ENCODE measurements at regions not wholly inside any gene's neighbourhood (a gene's known extent, or its start where the extent isn't known, plus 50 kb on each side); places are given as distances from the start of the nearest gene placed in this dataset.

- peak in 2 of 4 experiments; percentile 4 to 10 for DNase-seq
These were observed 96.2 kb downstream of the RASSF10 start for GRCh38 chr11:13105237-13105844.

GRCh38 chr11:13107544-13108044 is 98.5 kb downstream of the RASSF10 start:
- DNase-seq, result no peak

GRCh38 chr11:13108416-13108815 is 99.3 kb downstream of the RASSF10 start:
- no peak for DNase-seq

GRCh38 chr11:13109616-13110015 is 100.5 kb downstream of the RASSF10 start:
- DNase-seq, result no peak

GRCh38 chr11:13110145-13110544 is 101.0 kb downstream of the RASSF10 start:
- DNase-seq, result no peak

- no peak for DNase-seq
These were observed 102.1 kb downstream of the RASSF10 start for GRCh38 chr11:13110929-13111812.

- no peak for DNase-seq
These were observed 102.7 kb downstream of the RASSF10 start for GRCh38 chr11:13111813-13112130.

- DNase-seq, result no peak
These were observed 105.7 kb downstream of the RASSF10 start for GRCh38 chr11:13114566-13115379.

- DNase-seq, result no peak
These were observed 106.2 kb downstream of the RASSF10 start for GRCh38 chr11:13115380-13115675.

GRCh38 chr11:13116491-13116890 is 107.4 kb downstream of the RASSF10 start:
- DNase-seq, result no peak

- DNase-seq, result no peak
These were observed 108.2 kb downstream of the RASSF10 start for GRCh38 chr11:13117344-13117743.

- no peak for DNase-seq
These were observed 109.1 kb downstream of the RASSF10 start for GRCh38 chr11:13118194-13118593.

GRCh38 chr11:13118650-13119049 is 109.5 kb downstream of the RASSF10 start:
- DNase-seq, result no peak

GRCh38 chr11:13119361-13119760 is 110.2 kb downstream of the RASSF10 start:
- DNase-seq, result no peak

- no peak for DNase-seq
These were observed 110.9 kb downstream of the RASSF10 start for GRCh38 chr11:13119941-13120520.

GRCh38 chr11:13120691-13121090 is 111.6 kb downstream of the RASSF10 start:
- DNase-seq, result no peak

- DNase-seq, result no peak
These were observed 117.3 kb downstream of the RASSF10 start for GRCh38 chr11:13126430-13126829.

GRCh38 chr11:13127161-13127560 is 118.0 kb downstream of the RASSF10 start:
- DNase-seq, result no peak

GRCh38 chr11:13128354-13128753 is 119.2 kb downstream of the RASSF10 start:
- DNase-seq, result no peak

- DNase-seq, result no peak
These were observed 125.0 kb downstream of the RASSF10 start for GRCh38 chr11:13134066-13134465.

- no peak for DNase-seq
These were observed 125.8 kb downstream of the RASSF10 start for GRCh38 chr11:13134886-13135285.

- DNase-seq, result no peak
These were observed 126.5 kb downstream of the RASSF10 start for GRCh38 chr11:13135385-13136271.

Measured in suppressor macrophage (primary cell).